ENCODE measurements at regions not wholly inside any gene's neighbourhood (a gene's known extent, or its start where the extent isn't known, plus 50 kb on each side); places are given as distances from the start of the nearest gene placed in this dataset.

DNA sequence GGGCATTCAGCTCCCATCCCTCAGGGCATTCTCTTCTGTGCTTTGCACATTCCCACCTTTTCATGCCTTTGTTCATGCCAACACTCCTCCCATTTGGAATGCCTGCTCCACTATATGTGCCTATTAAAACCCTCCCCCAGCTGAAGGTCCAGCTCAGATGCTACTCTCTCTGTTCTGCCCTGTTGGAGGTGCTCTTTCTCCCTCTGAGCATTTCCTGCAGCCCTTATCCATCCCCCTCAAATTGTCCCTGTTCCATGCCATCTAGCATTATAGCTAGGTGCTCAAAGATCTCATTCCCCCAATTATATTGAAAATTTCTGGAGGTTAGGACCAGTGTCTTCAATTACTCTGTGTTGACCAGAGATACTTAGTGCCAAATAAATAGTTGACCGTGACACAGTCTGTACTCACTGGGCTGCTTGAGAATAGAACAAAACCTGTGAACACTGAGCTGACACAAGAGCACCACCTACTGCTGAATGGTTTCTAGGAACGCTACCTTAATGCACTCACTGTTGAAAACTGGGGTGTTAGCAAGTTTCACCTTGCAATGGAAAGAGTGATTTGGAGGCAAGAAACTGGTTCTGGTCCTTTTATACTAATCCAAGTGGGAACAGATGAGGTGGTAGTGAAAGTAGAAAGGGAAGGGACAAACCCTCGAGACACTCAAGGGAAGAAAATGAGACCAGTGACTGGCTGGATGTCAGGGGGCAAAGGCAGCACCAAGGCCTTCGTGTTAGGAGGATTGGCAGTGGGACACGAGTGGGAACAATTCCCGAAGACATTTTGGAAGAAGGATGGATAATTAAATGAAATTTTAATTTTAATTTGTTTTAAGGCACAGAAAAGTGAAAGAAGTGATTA, 289.8 kb upstream of the ROPN1 start:
- TF ChIP-seq, protein P1, sequence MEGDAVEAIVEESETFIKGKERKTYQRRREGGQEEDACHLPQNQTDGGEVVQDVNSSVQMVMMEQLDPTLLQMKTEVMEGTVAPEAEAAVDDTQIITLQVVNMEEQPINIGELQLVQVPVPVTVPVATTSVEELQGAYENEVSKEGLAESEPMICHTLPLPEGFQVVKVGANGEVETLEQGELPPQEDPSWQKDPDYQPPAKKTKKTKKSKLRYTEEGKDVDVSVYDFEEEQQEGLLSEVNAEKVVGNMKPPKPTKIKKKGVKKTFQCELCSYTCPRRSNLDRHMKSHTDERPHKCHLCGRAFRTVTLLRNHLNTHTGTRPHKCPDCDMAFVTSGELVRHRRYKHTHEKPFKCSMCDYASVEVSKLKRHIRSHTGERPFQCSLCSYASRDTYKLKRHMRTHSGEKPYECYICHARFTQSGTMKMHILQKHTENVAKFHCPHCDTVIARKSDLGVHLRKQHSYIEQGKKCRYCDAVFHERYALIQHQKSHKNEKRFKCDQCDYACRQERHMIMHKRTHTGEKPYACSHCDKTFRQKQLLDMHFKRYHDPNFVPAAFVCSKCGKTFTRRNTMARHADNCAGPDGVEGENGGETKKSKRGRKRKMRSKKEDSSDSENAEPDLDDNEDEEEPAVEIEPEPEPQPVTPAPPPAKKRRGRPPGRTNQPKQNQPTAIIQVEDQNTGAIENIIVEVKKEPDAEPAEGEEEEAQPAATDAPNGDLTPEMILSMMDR (conservative IDR thresholded peaks at IDR 0.05; ENCODE audit: low read length), result peak; percentile 78
- DNase-seq (ENCODE audit: low read depth), result peak; percentile 55
- H3K4me3 ChIP-seq (ENCODE audit: low read length), result no peak overlapping the region

GRCh38 chr3:124282751-124283651, 291.1 kb upstream of the ROPN1 start:
- DNase-seq (ENCODE audit: low read depth), result peak; percentile 46
- TF ChIP-seq, protein P1 (conservative IDR thresholded peaks at IDR 0.05; ENCODE audit: low read length), result no peak
- H3K4me3 ChIP-seq (ENCODE audit: low read length), result no peak overlapping the region

DNA sequence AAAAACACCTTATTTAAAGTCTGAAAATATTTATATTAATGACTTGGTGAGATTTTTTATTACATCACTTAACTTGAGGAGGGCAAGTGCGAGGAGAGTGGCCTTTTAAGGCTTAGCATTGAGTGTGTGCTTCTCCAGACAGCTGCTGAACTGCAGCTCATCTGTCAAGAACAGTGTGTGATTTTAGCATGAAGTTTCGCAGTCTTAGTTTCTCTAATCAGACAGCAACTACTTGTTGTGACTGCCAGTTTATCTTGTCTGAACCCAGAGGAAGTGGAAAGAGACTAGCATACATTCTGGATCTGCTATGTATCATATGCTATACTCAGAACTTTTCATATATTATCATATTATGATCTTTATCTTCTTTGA, 291.7 kb upstream of the ROPN1 start:
- TF ChIP-seq, protein P1 (conservative IDR thresholded peaks at IDR 0.05; ENCODE audit: low read length), result no peak
- no peak for DNase-seq (ENCODE audit: low read depth)
- H3K4me3 ChIP-seq (ENCODE audit: low read length), result no peak overlapping the region

DNA sequence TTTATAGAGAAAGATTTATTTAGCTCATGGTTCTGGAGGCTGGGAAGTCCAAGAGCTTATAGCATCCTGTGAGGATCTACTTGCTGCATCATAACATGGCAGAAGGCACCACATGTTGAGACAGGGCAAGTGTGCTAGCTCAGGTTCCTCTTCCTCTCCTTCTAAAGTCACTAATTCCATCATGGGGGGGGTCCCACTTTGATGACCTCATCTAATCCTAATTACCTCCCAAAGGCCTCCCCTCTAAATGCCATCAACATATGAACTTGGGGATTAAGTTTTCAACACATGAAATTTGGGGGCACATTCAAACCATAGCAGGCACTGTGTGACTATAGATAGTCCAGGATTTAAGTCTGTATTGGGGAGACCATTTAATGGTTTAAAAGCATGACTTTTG, 297.1 kb upstream of the ROPN1 start:
- H3K4me3 ChIP-seq (ENCODE audit: low read length), result no peak overlapping the region
- DNase-seq (ENCODE audit: low read depth), result no peak
- TF ChIP-seq, protein P1 (conservative IDR thresholded peaks at IDR 0.05; ENCODE audit: low read length), result no peak

GRCh38 chr3:124291008-124291407, 299.1 kb upstream of the ROPN1 start:
- DNase-seq (ENCODE audit: low read depth), result no peak
- TF ChIP-seq, protein P1 (conservative IDR thresholded peaks at IDR 0.05; ENCODE audit: low read length), result no peak
- H3K4me3 ChIP-seq (ENCODE audit: low read length), result no peak overlapping the region

- H3K4me3 ChIP-seq (ENCODE audit: low read length), result no peak overlapping the region
- TF ChIP-seq, protein P1 (conservative IDR thresholded peaks at IDR 0.05; ENCODE audit: low read length), result no peak
- no peak for DNase-seq (ENCODE audit: low read depth)
Observed at GRCh38 chr3:124292329-124292728, 300.4 kb upstream of the ROPN1 start.
